GM18505 (cell line): ENCODE measurements at regions not wholly inside any gene's neighbourhood (a gene's known extent, or its start where the extent isn't known, plus 50 kb on each side); places are given as distances from the start of the nearest gene placed in this dataset.

Experiments used
- ATAC-seq: cut with Tn5 transposase; IDR thresholded peaks from one replicate; pipeline ENCODE4 v1.9.1; 2021; ENCODE audit not compliant: unreplicated experiment
- POLR2A ChIP-seq: IDR thresholded peaks from 4 replicates; pipeline ENCODE4 v1.6.1; 2011; ENCODE audit warnings: borderline replicate concordance; ENCODE audit not compliant: insufficient read depth, insufficient read length; ENCODE audit errors: extremely low read depth

GRCh38 chr4:135385830-135386581, 1184.4 kb upstream of the PABPC4L start:
- TF ChIP-seq POLR2A = no peak
- no peak for ATAC-seq

GRCh38 chr4:135383356-135384288, 1182.0 kb upstream of the PABPC4L start:
- ATAC-seq = no peak
- TF ChIP-seq POLR2A = no peak

DNA sequence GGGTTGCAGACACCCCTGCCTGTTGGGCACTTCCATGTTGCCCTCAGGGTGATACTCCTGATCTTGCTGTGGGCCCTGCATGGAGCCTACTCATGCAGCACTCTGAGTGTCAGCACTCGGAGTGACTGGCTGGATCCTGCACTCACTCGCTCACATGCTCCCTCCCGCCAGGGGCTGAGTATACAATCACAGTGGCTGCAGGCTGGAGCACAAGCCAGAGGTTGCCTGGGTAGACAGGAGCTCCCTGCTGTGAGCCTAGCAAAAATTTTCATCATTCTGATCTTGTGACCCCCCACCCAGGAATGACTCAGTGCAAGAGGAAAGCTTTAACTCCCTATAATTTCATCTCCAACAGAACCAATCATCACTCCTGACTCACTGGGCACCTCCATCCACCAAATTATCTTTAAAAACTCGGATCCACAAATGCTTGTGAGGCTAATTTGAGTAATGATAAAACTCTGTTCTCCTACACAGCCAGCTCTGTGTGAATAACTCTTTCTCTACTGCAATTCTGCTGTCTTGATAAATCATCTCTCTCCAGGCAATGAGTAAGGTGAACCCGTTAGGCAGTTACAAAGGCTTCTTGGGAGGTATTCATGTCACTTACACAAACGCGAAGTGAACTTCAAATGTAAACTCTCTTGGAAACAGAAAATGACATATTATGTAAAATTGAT, 1180.8 kb upstream of the PABPC4L start:
- ATAC-seq = no peak
- TF ChIP-seq POLR2A = no peak

- TF ChIP-seq POLR2A = no peak
- ATAC-seq = no peak
These were observed 1170.5 kb upstream of the PABPC4L start for GRCh38 chr4:135372131-135372530.

- TF ChIP-seq POLR2A = no peak
These were observed 1169.5 kb upstream of the PABPC4L start for GRCh38 chr4:135371137-135371536.

DNA sequence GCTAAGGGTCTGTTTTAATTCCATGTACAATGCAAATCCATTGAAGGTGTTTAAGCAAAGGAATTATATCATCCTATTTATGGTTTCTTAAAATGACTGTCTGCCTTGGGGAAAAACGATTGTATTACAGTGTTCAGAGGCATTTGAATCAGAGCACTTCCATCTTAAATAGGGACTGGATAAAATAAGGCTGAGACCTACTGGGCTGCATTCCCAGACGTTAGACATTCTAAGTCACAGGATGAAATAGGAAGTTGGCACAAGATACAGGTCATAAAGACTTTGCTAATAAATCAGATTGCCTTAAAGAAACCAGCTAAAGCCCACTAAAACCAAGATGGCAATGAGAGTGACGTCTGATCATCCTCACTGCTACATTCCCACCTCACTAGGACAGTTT, 1167.2 kb upstream of the PABPC4L start:
- ATAC-seq = no peak
- no peak for TF ChIP-seq POLR2A

More at GRCh38 chr4:135371137-135371536, 1169.5 kb upstream of the PABPC4L start:
- ATAC-seq = no peak

GRCh38 chr4:135365065-135365464, 1163.5 kb upstream of the PABPC4L start:
- ATAC-seq = no peak
- TF ChIP-seq POLR2A = no peak

GRCh38 chr4:135359128-135359527, 1157.5 kb upstream of the PABPC4L start:
- no peak for TF ChIP-seq POLR2A
- ATAC-seq = no peak

DNA sequence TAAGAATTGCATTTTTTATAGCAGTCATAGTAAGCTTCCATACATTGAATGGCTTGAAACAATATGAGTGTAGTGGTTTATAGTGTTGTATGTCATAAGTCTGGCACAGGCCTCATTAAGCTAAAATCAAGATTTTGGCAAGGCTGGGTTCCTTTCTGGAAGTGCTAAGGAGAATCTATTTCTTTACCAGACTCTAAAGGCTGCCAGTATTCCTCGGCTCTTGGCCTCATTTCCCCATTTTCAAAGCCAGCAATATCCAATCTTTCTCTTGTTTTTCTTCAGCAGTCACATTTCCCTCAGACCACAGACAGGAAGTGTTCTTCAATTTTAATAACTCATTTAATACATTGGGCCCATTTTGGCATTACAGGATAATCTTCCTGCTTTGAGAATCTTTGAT, 1155.5 kb upstream of the PABPC4L start:
- ATAC-seq = no peak
- TF ChIP-seq POLR2A = no peak

GRCh38 chr4:135354876-135355275, 1153.3 kb upstream of the PABPC4L start:
- TF ChIP-seq POLR2A = no peak
- no peak for ATAC-seq

- TF ChIP-seq POLR2A = no peak
These were observed 1151.4 kb upstream of the PABPC4L start for GRCh38 chr4:135353008-135353407.

DNA sequence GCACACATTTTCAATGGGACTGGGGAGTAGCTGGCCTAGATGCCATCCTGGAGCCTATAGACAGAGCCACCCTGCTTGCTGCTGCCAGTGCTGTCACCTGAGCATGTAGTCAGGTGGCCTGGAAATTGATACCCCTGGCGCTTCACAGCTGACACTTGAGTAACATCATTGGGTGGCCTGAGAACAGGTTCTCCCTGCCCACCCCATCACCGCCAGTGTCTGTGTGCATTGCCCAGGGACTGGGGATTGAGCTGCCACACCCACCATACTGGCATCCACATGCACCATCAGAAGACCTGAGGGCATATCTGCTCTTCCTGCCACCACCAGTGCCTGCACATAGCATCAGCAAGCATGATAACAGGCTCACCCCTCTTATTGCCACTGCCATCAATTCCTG, 1142.9 kb upstream of the PABPC4L start:
- no peak for ATAC-seq
- TF ChIP-seq POLR2A = no peak

More at GRCh38 chr4:135353008-135353407, 1151.4 kb upstream of the PABPC4L start:
- ATAC-seq = no peak

DNA sequence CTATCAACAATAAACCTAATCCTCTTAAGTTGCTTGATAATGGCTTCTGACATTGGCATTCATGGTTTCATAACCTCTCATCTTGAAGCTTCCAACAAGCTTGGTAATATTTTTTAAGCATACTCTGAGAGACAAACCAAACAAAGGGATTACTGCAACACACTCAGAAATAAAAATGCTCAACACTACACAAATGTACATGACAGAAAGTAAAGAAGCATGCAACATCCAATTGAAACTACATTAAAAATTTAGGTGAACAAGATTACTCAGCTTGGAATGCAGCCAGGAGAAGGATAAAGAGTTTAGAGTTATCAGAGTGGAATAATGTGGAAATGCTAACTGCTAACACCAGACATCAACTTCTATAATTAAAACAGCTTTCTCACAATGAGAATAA, 1136.6 kb upstream of the PABPC4L start:
- no peak for TF ChIP-seq POLR2A
- ATAC-seq = no peak
